ENCODE measurements at regions not wholly inside any gene's neighbourhood (a gene's known extent, or its start where the extent isn't known, plus 50 kb on each side); places are given as distances from the start of the nearest gene placed in this dataset.

DNA sequence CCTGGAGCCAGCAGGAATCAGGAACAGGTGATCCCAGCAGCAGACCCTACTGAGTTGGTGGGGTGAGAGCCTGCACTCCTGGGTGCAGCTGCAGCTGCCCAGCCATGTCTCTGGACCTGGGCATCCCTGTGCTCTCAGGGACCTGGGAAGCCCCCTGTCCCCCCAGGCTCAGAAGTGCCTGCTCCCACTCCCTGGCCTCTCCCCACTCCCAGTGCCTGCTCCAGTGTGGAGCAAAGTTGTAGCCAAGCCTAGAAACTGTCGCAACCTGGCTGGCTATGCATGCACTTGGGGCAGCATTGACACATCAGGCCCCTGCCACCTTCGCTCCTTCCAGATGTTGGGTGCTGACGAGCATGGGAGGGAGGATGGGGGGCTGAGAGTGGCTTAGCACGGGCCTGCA lies 1124.7 kb upstream of the ACVR2A start:
- TF ChIP-seq, protein P1, sequence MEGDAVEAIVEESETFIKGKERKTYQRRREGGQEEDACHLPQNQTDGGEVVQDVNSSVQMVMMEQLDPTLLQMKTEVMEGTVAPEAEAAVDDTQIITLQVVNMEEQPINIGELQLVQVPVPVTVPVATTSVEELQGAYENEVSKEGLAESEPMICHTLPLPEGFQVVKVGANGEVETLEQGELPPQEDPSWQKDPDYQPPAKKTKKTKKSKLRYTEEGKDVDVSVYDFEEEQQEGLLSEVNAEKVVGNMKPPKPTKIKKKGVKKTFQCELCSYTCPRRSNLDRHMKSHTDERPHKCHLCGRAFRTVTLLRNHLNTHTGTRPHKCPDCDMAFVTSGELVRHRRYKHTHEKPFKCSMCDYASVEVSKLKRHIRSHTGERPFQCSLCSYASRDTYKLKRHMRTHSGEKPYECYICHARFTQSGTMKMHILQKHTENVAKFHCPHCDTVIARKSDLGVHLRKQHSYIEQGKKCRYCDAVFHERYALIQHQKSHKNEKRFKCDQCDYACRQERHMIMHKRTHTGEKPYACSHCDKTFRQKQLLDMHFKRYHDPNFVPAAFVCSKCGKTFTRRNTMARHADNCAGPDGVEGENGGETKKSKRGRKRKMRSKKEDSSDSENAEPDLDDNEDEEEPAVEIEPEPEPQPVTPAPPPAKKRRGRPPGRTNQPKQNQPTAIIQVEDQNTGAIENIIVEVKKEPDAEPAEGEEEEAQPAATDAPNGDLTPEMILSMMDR (IDR thresholded peaks at IDR 0.05), result no peak
- TF ChIP-seq POLR2A (IDR thresholded peaks at IDR 0.05), result no peak

Data from testis (tissue), 2 donors.